Upper lobe of left lung (tissue), 4 donors: ENCODE measurements at regions not wholly inside any gene's neighbourhood (a gene's known extent, or its start where the extent isn't known, plus 50 kb on each side); places are given as distances from the start of the nearest gene placed in this dataset.
"Not testable (repeated sequence)": the region's sequence is repeated elsewhere in the genome, so short reads cannot be mapped to it uniquely, and the experiment has no call there.

Experiments used
- CTCF ChIP-seq, 6 experiments: fragments of 450-650 bp in 4 of 6; fragments of 200-600 bp in 2 of 6; sonication (generic) in 2 of 6; IDR thresholded peaks; one replicate each; pipeline ENCODE4 v1.5.1; 2016 to 2019; ENCODE audit warnings: antibody characterized with exemption in 6 of 6
- POLR2A ChIP-seq, 4 donors: fragments of 450-650 bp; IDR thresholded peaks; one replicate each; pipeline ENCODE4 v1.5.1; 2016 to 2017; ENCODE audit warnings: antibody characterized with exemption in 4 of 4, mild to moderate bottlenecking in 2 of 4
- POLR2AphosphoS5 ChIP-seq, 2 donors: sonication (generic); formaldehyde crosslinking; IDR thresholded peaks; one replicate each; pipeline ENCODE4 v1.5.1; 2017; ENCODE audit warnings: antibody characterized with exemption in 2 of 2

- TF ChIP-seq CTCF, POLR2A, POLR2AphosphoS5 (IDR thresholded peaks at IDR 0.05): not testable (repeated sequence)
Measured at GRCh38 chr7:51409934-51410333, 93.3 kb upstream of the COBL start.
